Glomerular endothelial cell (primary cell): ENCODE measurements at regions not wholly inside any gene's neighbourhood (a gene's known extent, or its start where the extent isn't known, plus 50 kb on each side); places are given as distances from the start of the nearest gene placed in this dataset.

Source experiments
- DNase-seq: peaks from one replicate; pipeline ENCODE4 v3.0.0-alpha.2; 2011; ENCODE audit warnings: low read depth, low spot score; ENCODE audit errors: extremely low read depth

- DNase-seq: no peak
Measured at GRCh38 chr7:68547799-68548198, 1050.5 kb upstream of the AUTS2 start.

GRCh38 chr7:68550027-68550426, 1048.2 kb upstream of the AUTS2 start:
- no peak for DNase-seq

- no peak for DNase-seq
Measured at GRCh38 chr7:68550635-68551034, 1047.6 kb upstream of the AUTS2 start.

GRCh38 chr7:68556537-68556936, 1041.7 kb upstream of the AUTS2 start:
- no peak for DNase-seq

- no peak for DNase-seq
Measured at GRCh38 chr7:68559518-68559917, 1038.8 kb upstream of the AUTS2 start.

GRCh38 chr7:68562323-68562899, 1035.9 kb upstream of the AUTS2 start:
- DNase-seq: no peak

- no peak for DNase-seq
Measured at GRCh38 chr7:68564306-68565135, 1033.8 kb upstream of the AUTS2 start.

GRCh38 chr7:68571286-68571685, 1027.0 kb upstream of the AUTS2 start:
- no peak for DNase-seq

- no peak for DNase-seq
Measured at GRCh38 chr7:68573271-68574005, 1024.8 kb upstream of the AUTS2 start.

- no peak for DNase-seq
Measured at GRCh38 chr7:68576366-68576765, 1021.9 kb upstream of the AUTS2 start.

- DNase-seq: no peak
Measured at GRCh38 chr7:68581417-68581816, 1016.9 kb upstream of the AUTS2 start.

- no peak for DNase-seq
Measured at GRCh38 chr7:68587599-68587998, 1010.7 kb upstream of the AUTS2 start.

GRCh38 chr7:68601826-68602225, 996.4 kb upstream of the AUTS2 start:
- DNase-seq: no peak

GRCh38 chr7:68604541-68604940, 993.7 kb upstream of the AUTS2 start:
- no peak for DNase-seq

GRCh38 chr7:68610701-68611100, 987.6 kb upstream of the AUTS2 start:
- DNase-seq: no peak

GRCh38 chr7:68613405-68613804, 984.9 kb upstream of the AUTS2 start:
- DNase-seq: no peak

GRCh38 chr7:68613897-68614296, 984.4 kb upstream of the AUTS2 start:
- no peak for DNase-seq

- DNase-seq: no peak
Measured at GRCh38 chr7:68619526-68619925, 978.7 kb upstream of the AUTS2 start.

GRCh38 chr7:68622500-68622899, 975.8 kb upstream of the AUTS2 start:
- DNase-seq: no peak

GRCh38 chr7:68623030-68623429, 975.2 kb upstream of the AUTS2 start:
- DNase-seq: no peak

GRCh38 chr7:68627247-68627864, 970.9 kb upstream of the AUTS2 start:
- DNase-seq: no peak
